Endothelial cell (in vitro differentiated cells): ENCODE measurements at regions not wholly inside any gene's neighbourhood (a gene's known extent, or its start where the extent isn't known, plus 50 kb on each side); places are given as distances from the start of the nearest gene placed in this dataset.

Experiments
- DNase-seq: peaks from one replicate; pipeline ENCODE4 v3.0.0; 2021; ENCODE audit warnings: low spot score
- H3K27ac Mint-ChIP-seq: one replicate; pipeline ENCODE4 v1.8.0; 2021; ENCODE audit warnings: mixed read lengths, inconsistent platforms; ENCODE audit not compliant: unreplicated experiment
- H3K27me3 Mint-ChIP-seq: one replicate; pipeline ENCODE4 v1.8.0; 2021; ENCODE audit warnings: mild to moderate bottlenecking, moderate library complexity, mixed read lengths, inconsistent platforms; ENCODE audit not compliant: unreplicated experiment
- H3K36me3 Mint-ChIP-seq: one replicate; pipeline ENCODE4 v1.8.0; 2021; ENCODE audit warnings: mild to moderate bottlenecking, low read depth, mixed read lengths, inconsistent platforms; ENCODE audit not compliant: unreplicated experiment
- H3K4me1 Mint-ChIP-seq: one replicate; pipeline ENCODE4 v1.8.0; 2021; ENCODE audit warnings: mild to moderate bottlenecking, mixed read lengths, inconsistent platforms; ENCODE audit not compliant: unreplicated experiment
- H3K4me3 Mint-ChIP-seq: one replicate; pipeline ENCODE4 v1.8.0; 2021; ENCODE audit warnings: mild to moderate bottlenecking, mixed read lengths, inconsistent platforms; ENCODE audit not compliant: unreplicated experiment
- H3K9me3 Mint-ChIP-seq: one replicate; pipeline ENCODE4 v1.8.0; 2021; ENCODE audit warnings: mixed read lengths, inconsistent platforms; ENCODE audit not compliant: unreplicated experiment
- CTCF ChIP-seq: fragments of 200-600 bp; sonication (generic); IDR thresholded peaks from one replicate; pipeline ENCODE4 v1.5.0; 2021; ENCODE audit warnings: antibody characterized with exemption; ENCODE audit not compliant: unreplicated experiment

DNA sequence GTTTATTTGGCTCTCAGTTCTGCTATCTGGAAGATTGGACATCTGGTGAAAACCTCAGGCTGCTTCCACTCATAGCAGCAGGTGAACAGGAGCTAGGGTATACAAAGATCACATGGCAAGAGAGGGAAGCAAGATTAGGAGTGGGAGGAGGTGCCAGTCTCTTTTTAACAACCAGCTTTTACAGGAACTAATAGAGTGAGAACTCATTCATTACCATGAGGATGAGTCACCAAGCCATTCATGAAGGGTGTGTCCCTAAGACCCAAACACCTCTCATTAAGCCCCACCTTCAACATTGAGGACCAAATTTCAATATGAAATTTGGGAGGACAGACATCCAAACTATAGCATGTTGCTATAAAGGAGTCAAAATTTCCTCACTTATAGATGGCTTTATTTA is 85.4 kb upstream of the HCRTR2 start:
- no peaks in the 10 kb centered on the region for H3K4me1 Mint-ChIP-seq
- H3K36me3 Mint-ChIP-seq: no peaks in the 10 kb centered on the region
- no peak for TF ChIP-seq CTCF
- no peak overlapping the region for H3K4me3 Mint-ChIP-seq
- no peaks in the 10 kb centered on the region for H3K9me3 Mint-ChIP-seq
- no peak overlapping the region for H3K27ac Mint-ChIP-seq
- no peaks in the 10 kb centered on the region for H3K27me3 Mint-ChIP-seq
- DNase-seq: no peak

DNA sequence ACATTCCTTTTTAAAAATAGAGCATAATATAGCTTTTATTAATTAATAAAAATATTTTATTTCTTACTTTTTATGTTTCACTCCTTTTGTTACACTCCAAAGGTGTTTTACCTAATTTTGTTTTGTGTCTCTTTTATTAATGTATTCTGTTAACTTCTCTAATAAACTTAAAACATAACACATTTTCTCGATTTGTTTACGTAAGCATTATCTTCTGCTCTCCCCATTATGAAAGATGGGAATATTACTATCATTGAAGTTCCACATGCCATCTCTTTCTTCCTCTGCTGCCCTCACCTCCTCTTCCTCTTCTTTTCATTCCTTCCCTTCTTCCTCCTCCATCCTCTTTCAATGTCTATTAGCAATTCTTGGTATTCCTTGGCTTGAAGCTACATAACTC is 85.0 kb upstream of the HCRTR2 start:
- Mint-ChIP-seq H3K4me3 (no peak overlapping the region), H3K4me1 (no peaks in the 10 kb centered on the region), H3K36me3 (no peaks in the 10 kb centered on the region), H3K9me3 (no peaks in the 10 kb centered on the region), H3K27me3 (no peaks in the 10 kb centered on the region), H3K27ac (no peak overlapping the region)
- TF ChIP-seq CTCF: no peak
- DNase-seq: no peak

GRCh38 chr6:55100686-55101085 is 73.6 kb upstream of the HCRTR2 start:
- Mint-ChIP-seq H3K9me3 (no peaks in the 10 kb centered on the region), H3K4me1 (no peaks in the 10 kb centered on the region), H3K4me3 (no peak overlapping the region), H3K27me3 (no peaks in the 10 kb centered on the region), H3K36me3 (no peaks in the 10 kb centered on the region), H3K27ac (no peak overlapping the region)
- no peak for DNase-seq
- TF ChIP-seq CTCF: no peak

- H3K27ac Mint-ChIP-seq: no peak overlapping the region
- H3K36me3 Mint-ChIP-seq: no peaks in the 10 kb centered on the region
- no peak for DNase-seq
- H3K4me3 Mint-ChIP-seq: no peak overlapping the region
- H3K4me1 Mint-ChIP-seq: no peaks in the 10 kb centered on the region
- H3K9me3 Mint-ChIP-seq: no peaks in the 10 kb centered on the region
- TF ChIP-seq CTCF: no peak
- H3K27me3 Mint-ChIP-seq: no peaks in the 10 kb centered on the region
These were observed 73.2 kb upstream of the HCRTR2 start for GRCh38 chr6:55101157-55101556.

DNA sequence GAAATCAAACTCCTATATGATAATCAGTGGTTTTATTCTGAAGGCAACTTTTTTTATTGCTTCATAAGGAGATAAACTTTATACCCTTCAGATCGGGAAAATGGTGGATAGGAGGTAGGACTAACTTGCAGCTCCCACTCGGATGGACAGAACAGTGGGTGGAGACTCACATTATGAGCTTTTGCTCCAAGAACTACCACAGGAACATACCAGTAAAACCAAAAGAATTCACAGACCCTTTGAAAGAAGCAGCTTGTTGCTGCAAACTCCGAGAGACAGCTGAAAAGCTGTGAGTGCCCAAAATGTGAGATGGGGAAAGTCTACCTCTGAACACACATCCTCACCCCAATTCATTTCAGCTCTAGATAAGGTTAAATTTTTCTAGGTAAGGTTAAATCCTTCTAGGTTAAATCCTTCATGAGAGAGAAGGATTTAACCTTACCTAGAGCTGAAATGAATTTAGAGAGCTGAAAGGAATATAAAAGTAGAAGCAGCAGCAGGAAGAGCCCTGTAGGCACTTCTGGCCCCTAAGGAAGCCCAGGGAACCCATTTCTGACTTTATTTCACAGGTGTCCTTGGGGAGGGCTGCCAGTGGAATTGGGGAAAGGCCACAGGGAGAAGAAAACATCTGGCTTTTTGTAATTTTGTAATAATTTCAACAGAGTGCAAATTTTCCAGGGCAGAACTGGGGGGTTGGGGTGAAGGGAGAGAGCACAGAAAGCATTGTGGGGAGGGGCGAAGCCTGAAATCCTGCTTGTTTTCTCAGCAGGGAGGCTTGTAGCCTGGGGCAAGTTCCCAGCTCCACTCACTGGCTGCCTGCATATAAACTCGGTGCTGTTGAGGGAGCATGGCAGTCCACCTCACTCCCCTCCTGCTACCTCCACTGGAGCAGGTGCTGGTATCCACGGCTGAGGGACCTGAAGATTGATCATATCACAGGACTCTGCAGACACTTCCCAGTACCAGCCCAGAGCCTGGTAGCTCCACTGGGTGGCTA is 65.9 kb upstream of the HCRTR2 start:
- Mint-ChIP-seq H3K4me1 (no peaks in the 10 kb centered on the region), H3K27me3 (no peaks in the 10 kb centered on the region), H3K27ac (no peak overlapping the region), H3K9me3 (no peaks in the 10 kb centered on the region), H3K36me3 (no peaks in the 10 kb centered on the region), H3K4me3 (no peak overlapping the region)
- DNase-seq: no peak
- TF ChIP-seq CTCF: no peak
